Liver (tissue), 8 donors: ENCODE measurements at regions not wholly inside any gene's neighbourhood (a gene's known extent, or its start where the extent isn't known, plus 50 kb on each side); places are given as distances from the start of the nearest gene placed in this dataset.

Experiments used
- DNase-seq: peaks from one replicate; pipeline ENCODE4 v3.0.0-alpha.2; 2017; ENCODE audit warnings: low spot score
- H3K27ac ChIP-seq, 2 donors: one replicate each; pipeline ENCODE4 v1.7.0; 2013; ENCODE audit warnings: inconsistent platforms in 2 of 2, low read length in 2 of 2, control low read depth in 1 of 2, low read depth in 1 of 2, mild to moderate bottlenecking in 1 of 2
- H3K27me3 ChIP-seq, 4 donors: one replicate each; pipeline versions ENCODE4 v1.6.1 to v1.7.0; 2013; ENCODE audit warnings: low read length in 3 of 4, inconsistent platforms in 1 of 4, mild to moderate bottlenecking in 1 of 4, moderate library complexity in 1 of 4; ENCODE audit not compliant: control insufficient read depth in 4 of 4, insufficient read depth in 4 of 4
- H3K36me3 ChIP-seq, 4 donors: one replicate each; pipeline versions ENCODE4 v1.6.1 to v1.7.0; 2013; ENCODE audit warnings: low read length in 3 of 4, mild to moderate bottlenecking in 3 of 4, low read depth in 1 of 4, moderate library complexity in 1 of 4; ENCODE audit not compliant: control insufficient read depth in 4 of 4, insufficient read depth in 3 of 4
- H3K4me1 ChIP-seq, 4 donors: one replicate each; pipeline versions ENCODE4 v1.6.1 to v1.7.0; 2013; ENCODE audit warnings: low read length in 3 of 4, mild to moderate bottlenecking in 3 of 4, moderate library complexity in 1 of 4; ENCODE audit not compliant: control insufficient read depth in 4 of 4, insufficient read depth in 4 of 4
- H3K4me3 ChIP-seq, 3 donors: one replicate each; pipeline versions ENCODE4 v1.6.1 to v1.7.0; 2013; ENCODE audit warnings: low read length in 3 of 3, control low read depth in 1 of 3, low read depth in 1 of 3, mild to moderate bottlenecking in 1 of 3
- H3K9ac ChIP-seq, 2 donors: one replicate each; pipeline ENCODE4 v1.7.0; 2013; ENCODE audit warnings: low read length in 2 of 2, mild to moderate bottlenecking in 2 of 2, moderate library complexity in 2 of 2, control low read depth in 1 of 2, low read depth in 1 of 2
- H3K9me3 ChIP-seq, 4 donors: one replicate each; pipeline versions ENCODE4 v1.6.1 to v1.7.0; 2013; ENCODE audit warnings: low read length in 3 of 4; ENCODE audit not compliant: control insufficient read depth in 4 of 4
- ATF3 ChIP-seq: IDR thresholded peaks from 2 replicates; pipeline ENCODE4 v1.6.1; 2016; ENCODE audit warnings: antibody characterized with exemption
- CTCF ChIP-seq: fragments of 150-350 bp; IDR thresholded peaks from 2 replicates; pipeline ENCODE4 v1.5.1; 2017; ENCODE audit warnings: improper control_type of control experiment, low read depth, low read length; ENCODE audit not compliant: missing input control
- EGR1 ChIP-seq, 2 donors: IDR thresholded peaks; 2 replicates each; pipeline ENCODE4 v1.6.1; 2016 to 2018; ENCODE audit warnings: antibody characterized with exemption in 2 of 2, low read depth in 2 of 2
- FOXA2 ChIP-seq: IDR thresholded peaks from 2 replicates; pipeline ENCODE4 v1.6.1; 2016; ENCODE audit warnings: antibody characterized with exemption
- HNF4A ChIP-seq, 2 donors: conservative IDR thresholded peaks; 2 replicates each; pipeline ENCODE4 v1.6.1; 2016; ENCODE audit warnings: antibody characterized with exemption in 2 of 2, mild to moderate bottlenecking in 2 of 2
- HNF4G ChIP-seq: IDR thresholded peaks from 2 replicates; pipeline ENCODE4 v1.6.1; 2016; ENCODE audit warnings: antibody characterized with exemption
- JUND ChIP-seq, 2 donors: IDR thresholded peaks; 2 replicates each; pipeline ENCODE4 v1.6.1; 2016; ENCODE audit warnings: antibody characterized with exemption in 2 of 2
- RAD21 ChIP-seq, 2 donors: IDR thresholded peaks; 2 replicates each; pipeline ENCODE4 v1.6.1; 2016; ENCODE audit warnings: antibody characterized with exemption in 2 of 2, mild to moderate bottlenecking in 2 of 2
- TAF1 ChIP-seq: conservative IDR thresholded peaks from 2 replicates; pipeline ENCODE4 v1.6.1; 2016; ENCODE audit warnings: antibody characterized with exemption, mild to moderate bottlenecking
- YY1 ChIP-seq: IDR thresholded peaks from 2 replicates; pipeline ENCODE4 v1.6.1; 2016; ENCODE audit warnings: antibody characterized with exemption, mild to moderate bottlenecking
- WGBS: extraction: QIAGEN DNeasy Blood & Tissue Kit; methylation state at CpG from one replicate; pipeline ENCODE4 v1.1.7; 2013; 5-methylcytosine and 5-hydroxymethylcytosine counted together
- TF ChIP-seq, protein P1 (sequence below): IDR thresholded peaks from 2 replicates; pipeline ENCODE4 v1.6.1; 2016; ENCODE audit warnings: antibody characterized with exemption, mild to moderate bottlenecking
- donor health status: healthy.
- donor health status: healthy.
- donor health status: healthy.
- donor health status: healthy.
- donor health status: healthy.

DNA sequence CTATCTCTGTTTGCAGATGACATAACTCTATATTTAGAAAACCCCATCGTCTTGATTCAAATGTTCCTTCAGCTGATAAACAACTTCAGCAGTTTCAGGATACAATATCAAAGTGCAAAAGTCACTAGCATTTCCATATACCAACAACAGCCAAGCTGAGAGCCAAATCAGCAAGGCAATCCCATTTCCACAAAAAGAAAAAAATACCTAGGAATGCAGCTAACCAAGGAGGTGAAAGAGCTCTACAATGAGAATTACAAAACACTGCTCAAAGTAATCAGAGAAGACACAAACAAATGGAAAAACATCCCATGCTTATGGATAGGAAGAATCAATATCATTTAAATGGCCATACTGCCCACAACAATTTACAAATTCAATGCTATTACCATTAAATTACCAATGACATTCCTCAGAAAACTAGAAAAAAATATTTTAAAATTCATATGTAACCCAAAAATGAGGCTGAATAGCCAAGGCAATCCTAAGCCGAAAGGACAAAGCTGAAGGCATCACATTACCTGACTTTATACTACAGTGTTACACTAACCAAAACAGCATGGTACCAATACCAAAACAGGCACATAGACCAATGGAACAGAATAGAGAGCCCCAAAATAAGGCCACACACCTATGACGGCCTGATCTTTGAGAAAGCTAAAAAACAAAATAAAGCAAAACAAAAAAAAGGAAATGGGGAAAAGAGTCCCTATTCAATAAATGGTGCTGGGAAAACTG, 901.7 kb downstream of the LRFN5 start (continued):
- TF ChIP-seq YY1 (no peak), HNF4A (conservative IDR thresholded peaks at IDR 0.05) (no peak), JUND (IDR thresholded peaks at IDR 0.05) (no peak)

- 30% methylated on average over 1 of the region's 1 CpG for WGBS
- H3K9ac ChIP-seq: no peak overlapping the region
- TF ChIP-seq HNF4G (no peak), RAD21 (IDR thresholded peaks at IDR 0.05) (no peak), FOXA2 (no peak), EGR1 (IDR thresholded peaks at IDR 0.05; ENCODE audit: low read depth in 2 of 2) (no peak), HNF4A (conservative IDR thresholded peaks at IDR 0.05) (no peak), JUND (IDR thresholded peaks at IDR 0.05) (no peak), YY1 (no peak), TAF1 (no peak), ATF3 (no peak)
- TF ChIP-seq, protein P1, sequence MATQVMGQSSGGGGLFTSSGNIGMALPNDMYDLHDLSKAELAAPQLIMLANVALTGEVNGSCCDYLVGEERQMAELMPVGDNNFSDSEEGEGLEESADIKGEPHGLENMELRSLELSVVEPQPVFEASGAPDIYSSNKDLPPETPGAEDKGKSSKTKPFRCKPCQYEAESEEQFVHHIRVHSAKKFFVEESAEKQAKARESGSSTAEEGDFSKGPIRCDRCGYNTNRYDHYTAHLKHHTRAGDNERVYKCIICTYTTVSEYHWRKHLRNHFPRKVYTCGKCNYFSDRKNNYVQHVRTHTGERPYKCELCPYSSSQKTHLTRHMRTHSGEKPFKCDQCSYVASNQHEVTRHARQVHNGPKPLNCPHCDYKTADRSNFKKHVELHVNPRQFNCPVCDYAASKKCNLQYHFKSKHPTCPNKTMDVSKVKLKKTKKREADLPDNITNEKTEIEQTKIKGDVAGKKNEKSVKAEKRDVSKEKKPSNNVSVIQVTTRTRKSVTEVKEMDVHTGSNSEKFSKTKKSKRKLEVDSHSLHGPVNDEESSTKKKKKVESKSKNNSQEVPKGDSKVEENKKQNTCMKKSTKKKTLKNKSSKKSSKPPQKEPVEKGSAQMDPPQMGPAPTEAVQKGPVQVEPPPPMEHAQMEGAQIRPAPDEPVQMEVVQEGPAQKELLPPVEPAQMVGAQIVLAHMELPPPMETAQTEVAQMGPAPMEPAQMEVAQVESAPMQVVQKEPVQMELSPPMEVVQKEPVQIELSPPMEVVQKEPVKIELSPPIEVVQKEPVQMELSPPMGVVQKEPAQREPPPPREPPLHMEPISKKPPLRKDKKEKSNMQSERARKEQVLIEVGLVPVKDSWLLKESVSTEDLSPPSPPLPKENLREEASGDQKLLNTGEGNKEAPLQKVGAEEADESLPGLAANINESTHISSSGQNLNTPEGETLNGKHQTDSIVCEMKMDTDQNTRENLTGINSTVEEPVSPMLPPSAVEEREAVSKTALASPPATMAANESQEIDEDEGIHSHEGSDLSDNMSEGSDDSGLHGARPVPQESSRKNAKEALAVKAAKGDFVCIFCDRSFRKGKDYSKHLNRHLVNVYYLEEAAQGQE: no peak
- DNase-seq: no peak
- H3K4me3 ChIP-seq: no peak overlapping the region
- H3K36me3 ChIP-seq: no peaks in the 10 kb centered on the region
- no peak overlapping the region for H3K27ac ChIP-seq
- no peaks in the 10 kb centered on the region for H3K27me3 ChIP-seq
- no peaks in the 10 kb centered on the region for H3K4me1 ChIP-seq
- no peaks in the 10 kb centered on the region for H3K9me3 ChIP-seq
Observed at GRCh38 chr14:42504433-42504832, 897.8 kb downstream of the LRFN5 start.

GRCh38 chr14:42499137-42499536, 892.5 kb downstream of the LRFN5 start:
- Histone ChIP-seq H3K9ac (no peak overlapping the region), H3K9me3 (no peaks in the 10 kb centered on the region), H3K36me3 (no peaks in the 10 kb centered on the region), H3K4me3 (no peak overlapping the region), H3K4me1 (no peaks in the 10 kb centered on the region), H3K27ac (no peak overlapping the region), H3K27me3 (no peaks in the 10 kb centered on the region)
- TF ChIP-seq YY1: no peak
- no peak for TF ChIP-seq EGR1 (IDR thresholded peaks at IDR 0.05; ENCODE audit: low read depth in 2 of 2)
- TF ChIP-seq CTCF: no peak
- no peak for TF ChIP-seq JUND (IDR thresholded peaks at IDR 0.05)
- no peak for DNase-seq
